Natural killer cell (primary cell): ENCODE measurements at regions not wholly inside any gene's neighbourhood (a gene's known extent, or its start where the extent isn't known, plus 50 kb on each side); places are given as distances from the start of the nearest gene placed in this dataset.

Source experiments
- ATAC-seq, 3 donors: fragments of 150-1000 bp in 2 of 3; fragments of 200-7000 bp in 1 of 3; cut with Tn5 transposase; 1 replicate in 1 of 3; 2 replicates in 2 of 3; pipeline ENCODE4 v1.10.0; 2021; ENCODE audit warnings: mild to moderate bottlenecking in 2 of 3, moderate library complexity in 2 of 3
- DNase-seq, 2 donors: peaks; one replicate each; pipeline versions ENCODE4 v3.0.0 to v3.0.0-alpha.2; 2013 to 2021; ENCODE audit warnings: mixed read lengths in 1 of 2
- H3K27ac ChIP-seq: one replicate; pipeline ENCODE4 v1.5.1; 2013; ENCODE audit warnings: mild to moderate bottlenecking, low read length
- H3K27me3 ChIP-seq: one replicate; pipeline ENCODE4 v1.6.1; 2013; ENCODE audit warnings: low read length; ENCODE audit not compliant: control insufficient read depth, insufficient read depth
- H3K36me3 ChIP-seq: one replicate; pipeline ENCODE4 v1.6.1; 2013; ENCODE audit warnings: low read length; ENCODE audit not compliant: control insufficient read depth, insufficient read depth
- H3K4me1 ChIP-seq: one replicate; pipeline ENCODE4 v1.6.1; 2013; ENCODE audit warnings: low read length; ENCODE audit not compliant: control insufficient read depth, insufficient read depth
- H3K4me3 ChIP-seq: one replicate; pipeline ENCODE4 v1.5.1; 2013; ENCODE audit warnings: low read length
- H3K9me3 ChIP-seq: one replicate; pipeline ENCODE4 v1.6.1; 2013; ENCODE audit warnings: low read length; ENCODE audit not compliant: control insufficient read depth, insufficient read depth
- H3K27ac Mint-ChIP-seq, 2 donors: one replicate each; pipeline ENCODE4 v1.8.0; 2022; ENCODE audit warnings: mild to moderate bottlenecking in 2 of 2, mixed read lengths in 2 of 2, moderate library complexity in 1 of 2
- H3K27me3 Mint-ChIP-seq, 2 donors: one replicate each; pipeline ENCODE4 v1.8.0; 2022; ENCODE audit warnings: low read depth in 2 of 2, mixed read lengths in 2 of 2
- H3K36me3 Mint-ChIP-seq: one replicate; pipeline ENCODE4 v1.8.0; 2022; ENCODE audit warnings: mixed read lengths
- H3K4me1 Mint-ChIP-seq, 2 donors: one replicate each; pipeline ENCODE4 v1.8.0; 2022; ENCODE audit warnings: mixed read lengths in 2 of 2
- H3K4me3 Mint-ChIP-seq: one replicate; pipeline ENCODE4 v1.8.0; 2022; ENCODE audit warnings: mild to moderate bottlenecking, moderate library complexity, mixed read lengths
- H3K9me3 Mint-ChIP-seq, 2 donors: one replicate each; pipeline ENCODE4 v1.8.0; 2022; ENCODE audit warnings: mixed read lengths in 2 of 2
- CTCF ChIP-seq: fragments of 200-600 bp; IDR thresholded peaks from one replicate; pipeline ENCODE4 v1.8.0; 2022; ENCODE audit warnings: antibody characterized with exemption
- WGBS: methylation state at CpG from one replicate; pipeline ENCODE4 v1.1.7; 2013; ENCODE audit warnings: missing lambda C conversion rate; ENCODE audit not compliant: insufficient coverage; 5-methylcytosine and 5-hydroxymethylcytosine counted together
- intact Hi-C: fragments of 100-400 bp; cut with micrococcal nuclease; formaldehyde crosslinking; loops from one replicate; pipeline ENCODE4 v1.14.2; 2022

GRCh38 chr4:147040874-147041273 is 95.2 kb upstream of the TTC29 start:
- no peak overlapping the region for H3K27ac ChIP-seq
- no peaks in the 10 kb centered on the region for H3K4me1 ChIP-seq
- DNase-seq (no peak), ATAC-seq (no peak)
- no peaks in the 10 kb centered on the region for H3K36me3 ChIP-seq
- WGBS: 80% methylated on average over 1 of the region's 3 CpGs
- no peaks in the 10 kb centered on the region for H3K4me1 Mint-ChIP-seq
- H3K9me3 Mint-ChIP-seq: peaks cover 0 to 2% of the 10 kb centered on the region in 2 donors
- no peaks in the 10 kb centered on the region for H3K27me3 ChIP-seq
- H3K4me3 Mint-ChIP-seq: no peak overlapping the region
- H3K27ac Mint-ChIP-seq: no peak overlapping the region
- H3K4me3 ChIP-seq: no peak overlapping the region
- H3K36me3 Mint-ChIP-seq: no peaks in the 10 kb centered on the region
- H3K9me3 ChIP-seq: no peaks in the 10 kb centered on the region
- intact Hi-C loops: no loop called here
- peaks cover 21 to 32% of the 10 kb centered on the region in 2 donors for H3K27me3 Mint-ChIP-seq
- no peak for TF ChIP-seq CTCF

- WGBS: 28% methylated on average over 3 of the region's 4 CpGs
- no peaks in the 10 kb centered on the region for H3K4me1 ChIP-seq
- intact Hi-C loops: no loop called here
- no peaks in the 10 kb centered on the region for H3K36me3 ChIP-seq
- no peak overlapping the region for H3K27ac ChIP-seq
- H3K27me3 ChIP-seq: no peaks in the 10 kb centered on the region
- Mint-ChIP-seq H3K4me3 (no peak overlapping the region), H3K4me1 (no peaks in the 10 kb centered on the region), H3K27me3 (peaks cover 21 to 36% of the 10 kb centered on the region in 2 donors), H3K9me3 (peaks cover 0 to 2% of the 10 kb centered on the region in 2 donors), H3K27ac (no peak overlapping the region), H3K36me3 (no peaks in the 10 kb centered on the region)
- TF ChIP-seq CTCF: no peak
- DNase-seq: no peak
- H3K4me3 ChIP-seq: no peak overlapping the region
- no peaks in the 10 kb centered on the region for H3K9me3 ChIP-seq
- no peak for ATAC-seq
Observed at GRCh38 chr4:147041376-147041775, 95.7 kb upstream of the TTC29 start.

- no peak for DNase-seq
- no peak overlapping the region for H3K27ac ChIP-seq
- Mint-ChIP-seq H3K9me3 (peaks cover 0 to 2% of the 10 kb centered on the region in 2 donors), H3K4me3 (no peak overlapping the region), H3K27ac (no peak overlapping the region), H3K4me1 (no peaks in the 10 kb centered on the region), H3K27me3 (peaks cover 25 to 43% of the 10 kb centered on the region in 2 donors), H3K36me3 (no peaks in the 10 kb centered on the region)
- H3K36me3 ChIP-seq: no peaks in the 10 kb centered on the region
- H3K9me3 ChIP-seq: no peaks in the 10 kb centered on the region
- H3K27me3 ChIP-seq: no peaks in the 10 kb centered on the region
- TF ChIP-seq CTCF: no peak
- intact Hi-C loops: no loop called here
- no peaks in the 10 kb centered on the region for H3K4me1 ChIP-seq
- ATAC-seq: no peak
- H3K4me3 ChIP-seq: no peak overlapping the region
- WGBS: 100% methylated on average over 1 of the region's 1 CpG
Observed at GRCh38 chr4:147042046-147042445, 96.4 kb upstream of the TTC29 start.

GRCh38 chr4:147044241-147044640 is 98.6 kb upstream of the TTC29 start:
- H3K27ac Mint-ChIP-seq: no peak overlapping the region
- H3K4me1 ChIP-seq: no peaks in the 10 kb centered on the region
- no peaks in the 10 kb centered on the region for H3K4me1 Mint-ChIP-seq
- H3K4me3 ChIP-seq: no peak overlapping the region
- no peaks in the 10 kb centered on the region for H3K36me3 Mint-ChIP-seq
- ATAC-seq (no peak), DNase-seq (no peak)
- no peaks in the 10 kb centered on the region for H3K9me3 Mint-ChIP-seq
- H3K4me3 Mint-ChIP-seq: no peak overlapping the region
- no peaks in the 10 kb centered on the region for H3K9me3 ChIP-seq
- intact Hi-C loops: no loop called here
- WGBS: 58% methylated on average over 4 of the region's 4 CpGs
- H3K27me3 ChIP-seq: no peaks in the 10 kb centered on the region
- H3K27ac ChIP-seq: no peak overlapping the region
- H3K27me3 Mint-ChIP-seq: peaks cover 17 to 32% of the 10 kb centered on the region in 2 donors
- no peaks in the 10 kb centered on the region for H3K36me3 ChIP-seq
- no peak for TF ChIP-seq CTCF
